Smooth muscle cell (in vitro differentiated cells): ENCODE measurements at regions not wholly inside any gene's neighbourhood (a gene's known extent, or its start where the extent isn't known, plus 50 kb on each side); places are given as distances from the start of the nearest gene placed in this dataset.
A peak's percentile ranks its signal among the peaks of the same experiment; 100 is the strongest.
"Not testable (repeated sequence)": the region's sequence is repeated elsewhere in the genome, so short reads cannot be mapped to it uniquely, and the experiment has no call there.

Experiments
- DNase-seq: peaks from one replicate; lab custom pipeline; 2025; ENCODE audit not compliant: unreplicated experiment; lab: John Stamatoyannopoulos, UW
- H2AFZ ChIP-seq: fragments of 200-600 bp; sonication (generic); 2 replicates; pipeline ENCODE4 v1.6.0; 2016; ENCODE audit warnings: antibody characterized with exemption, low read depth, mild to moderate bottlenecking
- H3F3A ChIP-seq: fragments of 200-600 bp; sonication (generic); 2 replicates; pipeline ENCODE4 v1.6.0; 2017; ENCODE audit warnings: antibody characterized with exemption, low read depth
- H3K27ac ChIP-seq: fragments of 200-600 bp; sonication (generic); 2 replicates; pipeline ENCODE4 v1.5.1; 2016; ENCODE audit warnings: low read depth, mild to moderate bottlenecking
- H3K27me3 ChIP-seq: fragments of 200-600 bp; sonication (generic); 2 replicates; pipeline ENCODE4 v1.6.1; 2016; ENCODE audit warnings: low read depth, mild to moderate bottlenecking
- H3K36me3 ChIP-seq: fragments of 200-600 bp; sonication (generic); 2 replicates; pipeline ENCODE4 v1.5.1; 2016; ENCODE audit warnings: low read depth
- H3K4me1 ChIP-seq: fragments of 200-600 bp; sonication (generic); 2 replicates; pipeline ENCODE4 v1.5.1; 2016; ENCODE audit warnings: low read depth
- H3K4me2 ChIP-seq: fragments of 200-600 bp; sonication (generic); 2 replicates; pipeline ENCODE4 v1.6.0; 2016; ENCODE audit warnings: mild to moderate bottlenecking
- H3K4me3 ChIP-seq: fragments of 200-600 bp; sonication (generic); 2 replicates; pipeline ENCODE4 v1.5.1; 2016; ENCODE audit warnings: mild to moderate bottlenecking
- H3K79me2 ChIP-seq: fragments of 200-600 bp; sonication (generic); 2 replicates; pipeline ENCODE4 v1.6.0; 2016; ENCODE audit warnings: low read depth, mild to moderate bottlenecking
- H3K9ac ChIP-seq: fragments of 200-600 bp; sonication (generic); 2 replicates; pipeline ENCODE4 v1.6.0; 2016; ENCODE audit warnings: low read depth
- H3K9me3 ChIP-seq: fragments of 200-600 bp; sonication (generic); replicated peaks from 2 replicates; pipeline ENCODE4 v1.5.1; 2016; ENCODE audit warnings: low read depth
- H4K20me1 ChIP-seq: fragments of 200-600 bp; sonication (generic); 2 replicates; pipeline ENCODE4 v1.6.0; 2016; ENCODE audit warnings: low read depth
- WGBS: methylation state at CpG from one replicate; pipeline ENCODE4 v1.1.7; 2016; ENCODE audit warnings: low lambda C conversion rate; 5-methylcytosine and 5-hydroxymethylcytosine counted together
- TF ChIP-seq, protein P1 (sequence below): fragments of 200-600 bp; sonication (generic); IDR thresholded peaks from 2 replicates; pipeline ENCODE4 v1.5.1; 2017; ENCODE audit warnings: borderline replicate concordance, mild to moderate bottlenecking, antibody characterized with exemption; ENCODE audit not compliant: insufficient read depth, poor library complexity, severe bottlenecking

DNA sequence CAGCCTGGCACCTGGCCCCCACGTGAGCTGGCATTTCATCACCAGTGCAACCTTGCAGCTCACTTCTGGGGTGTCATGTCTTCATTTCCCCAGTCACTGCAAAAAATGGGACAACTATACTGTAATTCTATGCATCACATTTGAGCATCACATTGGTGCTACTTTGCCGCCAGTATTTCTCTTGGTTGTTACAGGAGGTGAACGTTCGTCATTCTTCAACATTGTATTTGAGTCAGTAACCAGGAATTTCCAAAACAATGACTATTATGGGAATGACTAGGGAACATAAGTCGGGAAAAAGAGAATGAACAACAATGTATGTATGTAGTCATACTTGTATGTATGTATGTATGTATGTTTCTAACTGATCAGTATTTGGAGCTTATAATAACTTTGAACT lies 1278.0 kb downstream of the EFNA5 start:
- DNase-seq: no peak
- no peak overlapping the region for H3K4me2 ChIP-seq
- 77% methylated on average over 5 of the region's 5 CpGs for WGBS
- H3K4me1 ChIP-seq: no peaks in the 10 kb centered on the region
- H3K27ac ChIP-seq: no peak overlapping the region
- H3F3A ChIP-seq: no peaks in the 10 kb centered on the region
- no peaks in the 10 kb centered on the region for H3K9me3 ChIP-seq
- no peaks in the 10 kb centered on the region for H3K27me3 ChIP-seq
- no peak overlapping the region for H3K4me3 ChIP-seq
- no peaks in the 10 kb centered on the region for H4K20me1 ChIP-seq
- no peaks in the 10 kb centered on the region for H3K36me3 ChIP-seq
- no peaks in the 10 kb centered on the region for H3K79me2 ChIP-seq
- H3K9ac ChIP-seq: no peak overlapping the region
- H2AFZ ChIP-seq: peak overlapping the region; percentile 73
- TF ChIP-seq, protein P1, sequence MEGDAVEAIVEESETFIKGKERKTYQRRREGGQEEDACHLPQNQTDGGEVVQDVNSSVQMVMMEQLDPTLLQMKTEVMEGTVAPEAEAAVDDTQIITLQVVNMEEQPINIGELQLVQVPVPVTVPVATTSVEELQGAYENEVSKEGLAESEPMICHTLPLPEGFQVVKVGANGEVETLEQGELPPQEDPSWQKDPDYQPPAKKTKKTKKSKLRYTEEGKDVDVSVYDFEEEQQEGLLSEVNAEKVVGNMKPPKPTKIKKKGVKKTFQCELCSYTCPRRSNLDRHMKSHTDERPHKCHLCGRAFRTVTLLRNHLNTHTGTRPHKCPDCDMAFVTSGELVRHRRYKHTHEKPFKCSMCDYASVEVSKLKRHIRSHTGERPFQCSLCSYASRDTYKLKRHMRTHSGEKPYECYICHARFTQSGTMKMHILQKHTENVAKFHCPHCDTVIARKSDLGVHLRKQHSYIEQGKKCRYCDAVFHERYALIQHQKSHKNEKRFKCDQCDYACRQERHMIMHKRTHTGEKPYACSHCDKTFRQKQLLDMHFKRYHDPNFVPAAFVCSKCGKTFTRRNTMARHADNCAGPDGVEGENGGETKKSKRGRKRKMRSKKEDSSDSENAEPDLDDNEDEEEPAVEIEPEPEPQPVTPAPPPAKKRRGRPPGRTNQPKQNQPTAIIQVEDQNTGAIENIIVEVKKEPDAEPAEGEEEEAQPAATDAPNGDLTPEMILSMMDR: no peak

DNA sequence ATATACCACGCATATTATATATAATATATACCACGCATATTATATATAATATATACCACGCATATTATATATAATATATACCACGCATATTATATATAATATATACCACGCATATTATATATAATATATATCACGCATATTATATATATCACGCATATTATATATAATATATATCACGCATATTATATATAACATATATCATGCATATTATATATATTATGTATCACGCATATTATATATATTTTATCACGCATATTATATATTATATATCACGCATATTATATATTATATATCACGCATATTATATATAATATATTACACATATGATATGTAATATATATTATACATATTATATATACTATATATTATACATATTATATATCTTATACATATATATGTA lies 1283.0 kb downstream of the EFNA5 start:
- not testable (repeated sequence) for H3K4me2 ChIP-seq, H3K36me3 ChIP-seq, H3K9ac ChIP-seq, H4K20me1 ChIP-seq, H3K27ac ChIP-seq, H3K4me3 ChIP-seq, H3F3A ChIP-seq, H2AFZ ChIP-seq, H3K9me3 ChIP-seq, H3K4me1 ChIP-seq, H3K27me3 ChIP-seq, DNase-seq, H3K79me2 ChIP-seq
- WGBS: 98% methylated on average over 12 of the region's 12 CpGs

DNA sequence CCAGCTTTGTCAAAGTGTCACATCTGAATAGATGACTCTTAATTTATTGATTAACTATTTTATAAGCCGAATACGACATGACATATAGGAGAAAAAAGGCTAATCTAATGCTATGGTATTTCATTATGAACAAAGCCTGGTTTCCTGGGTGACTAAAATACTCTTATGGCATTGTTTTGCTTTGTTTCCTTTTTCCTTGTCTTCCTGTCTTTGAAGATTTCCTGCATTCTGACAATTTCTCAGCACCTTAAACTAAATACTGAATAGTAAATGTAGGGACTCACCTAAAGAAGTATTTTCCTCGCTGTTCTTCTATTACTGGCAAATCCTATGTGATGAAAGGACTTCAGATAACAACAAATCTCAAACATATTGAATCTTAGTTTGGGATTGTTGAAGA lies 1284.5 kb downstream of the EFNA5 start:
- WGBS: 95% methylated on average over 3 of the region's 3 CpGs
- no peaks in the 10 kb centered on the region for H3K79me2 ChIP-seq
- H3F3A ChIP-seq: no peaks in the 10 kb centered on the region
- no peaks in the 10 kb centered on the region for H3K36me3 ChIP-seq
- no peak for DNase-seq
- H3K9ac ChIP-seq: no peak overlapping the region
- TF ChIP-seq, protein P1: no peak
- no peak overlapping the region for H2AFZ ChIP-seq
- no peak overlapping the region for H3K4me3 ChIP-seq
- no peaks in the 10 kb centered on the region for H3K27me3 ChIP-seq
- no peak overlapping the region for H3K27ac ChIP-seq
- H3K4me1 ChIP-seq: no peaks in the 10 kb centered on the region
- H3K9me3 ChIP-seq: no peaks in the 10 kb centered on the region
- no peaks in the 10 kb centered on the region for H4K20me1 ChIP-seq
- H3K4me2 ChIP-seq: no peak overlapping the region

DNA sequence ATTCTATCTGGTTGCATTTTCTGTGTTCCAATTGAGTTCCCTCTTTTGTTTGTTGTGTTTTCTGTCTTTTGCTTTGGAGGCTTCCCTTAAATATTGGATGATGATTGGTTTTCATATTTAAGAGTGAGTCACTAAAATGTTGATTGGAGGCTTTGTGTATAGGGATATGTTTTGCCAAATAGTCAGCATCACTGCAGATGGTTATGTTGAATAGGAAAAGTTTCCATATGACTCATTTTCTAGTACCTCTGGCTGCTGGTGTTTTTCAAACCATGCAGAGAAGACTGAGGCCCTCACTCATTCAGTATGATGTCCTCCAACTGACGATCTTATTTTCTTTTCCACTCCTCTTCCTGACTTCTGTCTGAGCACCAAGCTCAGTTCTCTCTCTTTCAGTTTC lies 1290.0 kb downstream of the EFNA5 start:
- Histone ChIP-seq H3K27me3 (no peaks in the 10 kb centered on the region), H3K27ac (no peak overlapping the region), H3K4me1 (no peaks in the 10 kb centered on the region), H3K4me2 (no peak overlapping the region), H3K9ac (no peak overlapping the region), H2AFZ (peak overlapping the region; percentile 49), H3F3A (no peaks in the 10 kb centered on the region), H4K20me1 (no peaks in the 10 kb centered on the region), H3K4me3 (no peak overlapping the region), H3K36me3 (no peaks in the 10 kb centered on the region), H3K9me3 (no peaks in the 10 kb centered on the region), H3K79me2 (no peaks in the 10 kb centered on the region)
- WGBS: 19% methylated on average over 1 of the region's 1 CpG
- TF ChIP-seq, protein P1: no peak
- no peak for DNase-seq
